Glomerular endothelial cell (primary cell): ENCODE measurements at regions not wholly inside any gene's neighbourhood (a gene's known extent, or its start where the extent isn't known, plus 50 kb on each side); places are given as distances from the start of the nearest gene placed in this dataset.

Experiments used
- DNase-seq: peaks from one replicate; pipeline ENCODE4 v3.0.0-alpha.2; 2011; ENCODE audit warnings: low read depth, low spot score; ENCODE audit errors: extremely low read depth

DNA sequence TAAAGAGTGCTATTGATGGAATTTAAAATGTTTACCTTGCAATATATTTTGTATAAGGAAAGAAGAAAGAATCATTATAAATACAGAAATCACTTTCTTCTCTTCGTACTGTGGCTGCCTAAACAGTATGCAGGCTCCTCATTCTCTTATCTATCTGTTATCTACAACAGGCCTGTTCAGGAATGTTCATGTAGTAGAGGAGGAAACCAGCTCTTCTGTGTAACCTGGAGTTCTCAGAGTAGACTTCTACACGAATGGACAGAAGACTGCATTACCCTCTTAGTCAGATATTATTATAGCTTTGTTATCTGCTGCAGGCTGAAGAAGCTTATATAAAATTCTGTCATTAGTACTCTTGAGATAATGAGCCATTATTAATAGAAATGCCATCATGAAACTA, 1225.9 kb upstream of the CNTN5 start:
- DNase-seq, result no peak

DNA sequence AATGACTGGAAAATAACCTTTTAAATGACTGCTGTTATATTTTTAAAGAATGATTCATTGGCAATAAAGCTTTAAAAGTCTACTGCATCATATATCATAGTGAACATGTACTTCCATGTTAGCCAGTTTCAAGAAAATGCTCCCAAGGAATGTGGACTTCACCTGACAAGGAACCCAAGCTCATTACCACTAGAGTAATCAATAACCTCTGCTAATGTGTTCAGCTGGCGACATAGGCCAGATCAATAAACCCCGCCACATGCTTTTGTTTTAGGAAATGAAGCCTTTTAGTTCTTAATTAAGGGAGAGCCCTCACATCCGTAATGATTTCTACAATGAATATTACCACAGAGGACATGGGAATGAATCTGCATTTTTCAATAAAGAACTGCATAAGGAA, 1219.9 kb upstream of the CNTN5 start:
- no peak for DNase-seq

DNA sequence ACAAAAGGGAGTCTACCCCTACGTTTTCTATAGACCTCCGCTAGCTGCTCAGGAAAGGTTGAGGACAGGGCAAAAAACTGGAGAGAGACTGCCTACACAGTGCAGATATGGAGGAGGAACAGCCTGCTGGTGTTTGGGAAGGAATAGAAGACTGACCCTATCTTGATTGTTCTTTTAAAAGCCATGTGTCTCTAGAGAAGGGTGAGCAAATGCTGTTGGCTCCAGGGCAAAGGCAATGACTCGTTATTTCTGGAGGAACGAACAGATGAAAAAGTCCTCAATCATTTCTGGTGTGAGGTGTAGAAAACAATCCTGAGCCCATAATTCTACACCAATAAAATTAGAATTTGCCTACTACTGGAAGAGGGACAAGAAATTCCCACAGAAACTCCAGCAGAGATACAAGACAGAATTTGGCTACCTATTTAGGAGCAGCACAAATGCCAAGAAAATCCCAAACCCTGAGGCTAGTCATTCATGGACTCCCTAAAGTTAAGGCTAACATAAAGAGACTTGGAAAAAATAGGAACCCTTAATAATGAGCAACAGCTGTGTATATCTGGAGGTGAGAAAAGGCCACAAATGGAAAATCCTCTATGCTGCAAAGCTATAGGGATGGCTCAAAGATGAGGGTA, 1206.3 kb upstream of the CNTN5 start:
- no peak for DNase-seq

DNA sequence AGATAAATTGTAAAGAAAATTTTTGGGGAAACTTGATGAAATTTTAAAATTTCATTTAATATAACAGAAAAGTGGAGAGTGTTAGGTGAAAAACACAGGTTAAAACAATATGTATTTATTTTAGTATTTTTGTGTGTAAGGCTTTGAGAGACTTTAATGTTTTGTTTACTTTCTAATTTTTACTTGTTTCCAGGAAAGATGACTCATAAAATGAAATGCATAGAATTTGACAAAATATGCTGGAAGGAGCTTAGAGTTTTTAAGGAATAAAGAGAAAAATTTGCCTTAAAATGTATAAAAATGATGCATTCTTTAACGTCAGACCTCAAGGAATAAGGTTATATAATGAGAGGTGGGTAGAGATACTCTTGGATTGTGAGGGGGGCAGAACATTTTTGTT, 1205.1 kb upstream of the CNTN5 start:
- peak; percentile 42 for DNase-seq

DNA sequence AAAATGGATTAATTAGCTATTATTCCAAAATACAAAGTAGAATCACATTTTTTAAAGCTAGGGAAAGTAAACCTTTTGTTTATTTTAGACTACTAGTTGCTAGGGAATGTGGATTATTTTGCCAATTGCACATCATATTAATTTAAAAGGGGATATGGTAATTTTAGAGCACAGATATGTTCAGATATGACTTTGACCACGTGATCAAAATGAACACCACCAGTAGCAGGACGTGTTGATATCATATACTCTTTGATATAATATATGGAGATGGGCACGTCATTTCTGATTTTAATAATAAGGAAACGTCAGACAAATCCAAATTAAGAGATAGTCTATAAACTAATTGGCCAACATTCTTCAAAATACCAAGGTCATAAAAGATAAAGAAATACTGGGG, 1188.3 kb upstream of the CNTN5 start:
- DNase-seq, result no peak

DNA sequence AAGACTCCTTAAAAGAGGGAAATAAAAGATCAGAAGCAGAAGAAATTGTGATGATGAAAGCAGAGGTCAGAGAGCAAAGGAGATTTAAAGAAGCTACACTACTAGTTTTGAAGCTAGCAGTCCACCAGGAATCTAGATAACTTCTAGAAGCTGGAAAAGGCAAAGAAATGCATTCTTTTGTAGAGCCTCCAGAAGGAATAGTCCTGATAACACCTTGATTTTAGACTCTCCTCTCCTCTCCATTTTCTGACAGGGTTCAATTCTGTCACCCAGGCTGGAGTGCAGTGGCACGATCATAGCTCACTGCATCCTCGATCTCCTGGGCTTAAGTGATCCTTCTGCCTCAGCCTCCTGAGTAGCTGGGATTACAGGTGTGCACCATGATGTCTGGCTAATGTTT, 1187.3 kb upstream of the CNTN5 start:
- no peak for DNase-seq

DNA sequence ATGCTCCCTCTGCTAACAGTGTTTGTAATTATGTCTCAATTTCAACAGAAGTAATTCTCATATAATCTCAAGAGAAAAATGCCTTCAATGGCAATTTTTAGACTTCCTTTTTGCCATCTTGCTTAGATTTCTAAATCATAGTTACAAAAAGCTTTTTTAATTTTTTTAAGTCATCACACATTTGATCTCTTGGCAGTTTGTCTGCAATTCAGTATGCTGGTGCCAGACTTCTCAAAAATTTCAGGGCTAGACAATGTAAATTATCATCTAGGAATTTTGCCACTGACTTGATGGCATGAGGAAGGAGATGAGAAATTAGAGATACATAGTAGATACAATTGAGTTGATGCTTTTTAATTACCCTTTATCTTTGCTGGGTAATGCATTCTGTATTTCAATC, 1176.7 kb upstream of the CNTN5 start:
- no peak for DNase-seq

DNA sequence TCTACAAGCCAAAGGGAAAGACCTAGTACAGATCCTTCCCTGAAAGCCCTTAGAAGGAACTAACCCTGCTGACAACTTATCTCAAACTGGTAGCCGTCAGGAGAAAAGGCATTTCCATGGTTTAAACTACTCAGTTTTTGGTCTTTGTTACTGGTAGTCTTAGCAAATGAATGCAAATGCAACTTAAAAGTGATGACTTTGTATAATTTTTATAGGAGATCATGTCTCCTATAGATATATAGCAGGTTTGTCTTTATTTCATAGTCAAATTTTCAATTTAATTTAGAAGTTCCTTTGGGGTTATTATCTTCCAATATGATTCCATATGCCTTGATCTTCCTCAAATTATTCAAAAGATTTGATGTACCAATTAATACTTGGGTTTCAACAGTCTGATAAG, 1173.0 kb upstream of the CNTN5 start:
- DNase-seq, result no peak

DNA sequence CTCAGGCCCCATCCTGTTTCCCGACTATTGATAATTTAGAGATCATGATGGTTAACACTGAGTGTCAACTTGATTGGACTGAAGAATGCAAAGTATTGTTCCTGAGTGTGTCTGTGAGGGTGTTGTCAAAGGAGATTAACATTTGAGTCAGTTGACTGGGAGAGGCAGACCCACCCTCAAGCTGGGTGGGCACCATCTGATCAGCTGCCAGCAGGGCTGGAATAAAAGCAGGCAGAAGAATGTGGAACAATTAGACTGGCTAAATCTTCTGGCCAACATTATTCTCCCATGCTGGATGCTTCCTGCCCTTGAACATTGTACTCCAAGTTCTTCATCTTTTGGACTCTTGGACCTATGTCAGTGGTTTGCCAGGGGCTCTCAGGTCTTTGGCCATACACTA, 1170.0 kb upstream of the CNTN5 start:
- DNase-seq, result no peak

DNA sequence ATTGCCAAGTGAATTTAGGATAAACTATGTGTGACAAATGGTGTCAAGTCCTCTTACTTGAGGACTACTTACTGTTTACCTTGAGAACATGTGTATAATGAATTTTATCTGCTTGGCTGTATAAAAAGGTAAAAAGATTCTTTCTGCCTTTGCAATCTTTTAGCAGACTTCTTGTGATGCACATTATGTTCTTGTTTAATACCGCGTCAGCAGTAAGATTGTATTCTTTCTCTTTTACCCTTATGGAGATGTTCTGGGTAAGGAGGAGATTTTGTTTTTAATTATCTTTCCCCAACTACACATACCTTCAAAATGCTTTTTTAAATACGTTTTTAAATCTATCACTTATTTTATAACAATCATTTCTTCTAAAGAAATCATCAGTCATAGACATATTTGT, 1166.4 kb upstream of the CNTN5 start:
- DNase-seq, result no peak

DNA sequence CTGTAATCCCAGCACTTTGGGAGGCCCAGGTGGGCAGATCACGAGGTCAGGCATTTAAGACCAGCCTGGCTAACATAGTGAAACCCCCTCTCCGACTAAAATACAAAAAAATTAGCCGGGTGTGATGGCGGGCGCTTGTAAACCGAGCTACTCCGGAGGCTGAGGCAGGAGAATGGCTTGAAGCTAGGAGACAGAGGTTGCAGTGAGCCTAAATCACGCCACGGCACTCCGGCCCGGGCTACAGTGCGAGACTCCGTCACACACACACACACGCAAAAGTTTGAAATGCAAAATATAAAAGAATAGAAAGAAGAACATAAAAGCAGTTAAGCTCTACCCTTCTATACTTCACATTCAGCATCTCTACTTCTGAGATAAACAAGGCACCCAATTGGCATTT, 1165.9 kb upstream of the CNTN5 start:
- DNase-seq, result no peak

DNA sequence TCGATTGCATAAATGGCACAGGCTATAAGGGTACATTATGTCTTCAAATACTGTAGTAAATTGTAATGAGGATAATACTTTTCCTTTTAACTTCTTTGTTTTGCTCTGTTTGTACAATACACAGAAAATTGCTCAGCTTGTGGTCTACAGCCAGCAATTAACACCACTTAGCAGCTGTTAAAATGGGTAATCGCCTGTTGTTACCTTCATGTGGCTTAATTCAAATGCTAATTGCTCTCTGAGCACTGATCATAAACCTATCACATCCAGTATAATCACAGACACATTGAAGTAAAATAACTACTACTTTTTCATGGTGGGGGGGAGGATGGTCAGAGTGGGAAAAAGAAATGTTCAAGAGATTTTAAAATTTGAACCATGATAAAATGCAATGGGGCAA, 1164.1 kb upstream of the CNTN5 start:
- DNase-seq, result no peak

DNA sequence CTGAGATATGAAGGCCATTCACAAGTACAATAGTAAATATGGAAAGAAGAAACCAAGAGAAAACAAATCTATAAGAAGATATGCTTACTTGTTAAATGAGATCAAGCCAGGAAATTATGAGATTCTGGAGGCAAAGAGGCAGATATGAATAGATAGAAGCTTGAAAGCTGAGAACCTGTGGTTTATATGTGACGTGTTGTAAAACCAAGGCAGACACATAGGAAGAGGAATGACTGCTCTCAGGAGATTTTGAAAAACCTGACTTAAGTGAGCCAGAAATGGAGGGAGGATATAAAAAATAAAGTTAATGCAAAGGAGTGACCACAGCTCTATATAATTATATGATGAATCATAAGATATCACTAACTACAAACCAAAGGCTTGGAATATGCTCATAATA, 1160.5 kb upstream of the CNTN5 start:
- no peak for DNase-seq

DNA sequence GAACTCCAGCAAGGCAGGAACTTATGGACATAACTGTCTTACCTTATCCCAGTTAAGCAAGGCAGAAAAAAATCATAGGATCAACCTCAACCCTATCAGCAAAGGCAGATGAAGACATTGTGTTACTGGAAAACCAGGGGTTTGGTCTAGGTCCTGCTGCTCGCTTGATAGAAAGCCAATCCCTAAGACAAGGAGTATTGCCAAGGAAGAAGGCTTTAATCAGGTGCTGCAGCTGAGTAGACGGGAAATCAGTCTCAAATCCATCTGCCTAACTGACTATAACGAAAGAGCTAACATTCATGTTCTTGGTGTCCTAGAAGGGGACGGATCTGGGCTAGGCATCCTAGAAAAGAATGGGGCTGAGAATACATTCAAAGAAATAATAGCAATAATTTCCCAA, 1158.7 kb upstream of the CNTN5 start:
- DNase-seq, result no peak

DNA sequence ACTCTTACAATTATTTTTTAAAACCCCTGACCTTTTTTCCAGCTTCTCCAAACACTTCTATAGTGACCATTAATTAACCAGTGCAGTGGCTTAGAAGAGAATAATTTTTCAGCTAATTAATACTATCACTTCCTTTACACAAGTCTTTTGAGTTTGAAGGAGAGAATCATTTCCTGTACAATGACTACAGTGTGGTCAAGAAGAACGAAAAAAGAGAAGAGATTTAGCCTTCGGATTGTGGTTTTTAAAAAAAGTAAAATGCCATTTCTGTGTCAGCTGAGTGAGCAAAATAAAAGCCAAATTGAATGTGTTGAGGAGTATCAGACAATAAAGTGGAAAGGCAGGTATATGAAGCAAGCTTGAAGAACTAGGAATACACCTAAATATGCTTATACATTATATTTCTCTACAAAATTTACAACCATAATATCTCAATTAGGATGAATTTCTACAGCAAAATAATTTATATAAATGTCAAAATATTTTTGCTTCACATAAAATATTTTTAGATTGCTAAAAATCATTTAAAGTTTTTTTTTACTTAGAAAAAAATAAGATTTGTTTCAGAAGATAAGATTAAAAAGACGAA, 1155.2 kb upstream of the CNTN5 start:
- DNase-seq, result no peak

DNA sequence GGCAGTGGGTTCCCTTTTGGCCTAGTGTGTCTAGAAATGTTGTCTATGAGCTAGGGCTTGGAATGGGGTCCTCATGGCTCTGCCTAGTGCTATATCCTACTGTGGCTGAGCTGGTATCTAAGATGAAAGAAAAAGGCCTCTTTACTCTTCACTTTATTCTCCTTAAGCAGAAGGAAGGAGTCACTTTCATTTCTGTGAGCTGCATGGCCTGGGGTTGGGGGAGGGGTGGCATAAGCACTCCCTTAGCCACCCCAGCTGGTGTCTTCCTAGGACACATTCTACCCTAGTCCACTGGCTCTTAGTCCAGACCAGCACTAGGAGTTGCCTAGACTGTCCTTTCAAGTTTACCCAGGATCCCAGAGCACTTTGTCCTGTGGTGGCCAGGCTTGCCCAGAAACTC, 1148.9 kb upstream of the CNTN5 start:
- DNase-seq, result no peak

DNA sequence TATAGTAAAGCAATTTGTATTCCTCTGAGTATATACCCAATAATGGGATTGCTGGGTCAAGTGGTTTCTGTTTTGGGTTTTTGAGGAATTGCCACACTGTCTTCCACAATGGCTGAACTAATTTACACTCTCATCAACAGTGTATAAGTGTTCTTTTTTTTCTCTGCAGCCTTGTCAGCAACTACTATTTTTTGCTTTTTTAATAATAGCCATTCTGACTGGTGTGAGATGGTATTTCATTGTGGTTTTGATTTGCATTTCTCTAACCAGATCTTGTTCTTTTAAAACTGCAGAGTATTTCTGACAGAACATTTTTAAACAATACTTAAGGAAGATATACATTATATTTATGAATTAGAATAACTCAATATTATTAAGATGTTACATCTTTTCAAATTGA, 1140.5 kb upstream of the CNTN5 start:
- no peak for DNase-seq

DNA sequence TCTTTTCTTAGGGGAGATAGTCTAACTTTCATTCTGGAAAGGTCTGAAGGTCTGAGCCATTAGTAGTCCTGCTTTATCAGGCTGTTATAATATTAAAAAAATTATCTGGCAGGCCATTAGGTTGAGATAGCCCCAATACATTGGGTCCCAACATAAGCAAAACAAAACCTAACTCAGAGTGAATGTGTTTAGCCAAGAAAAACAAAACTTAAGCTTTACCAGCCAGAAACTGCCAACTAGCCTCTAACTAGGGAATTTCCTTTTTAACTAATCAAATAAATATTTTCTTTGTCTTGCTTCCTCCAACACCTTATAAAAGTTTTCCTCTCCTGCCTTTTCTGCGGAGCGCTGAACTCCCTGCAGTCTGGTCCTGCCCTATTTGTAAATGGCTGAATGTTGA, 1137.7 kb upstream of the CNTN5 start:
- peak; percentile 44 for DNase-seq

DNA sequence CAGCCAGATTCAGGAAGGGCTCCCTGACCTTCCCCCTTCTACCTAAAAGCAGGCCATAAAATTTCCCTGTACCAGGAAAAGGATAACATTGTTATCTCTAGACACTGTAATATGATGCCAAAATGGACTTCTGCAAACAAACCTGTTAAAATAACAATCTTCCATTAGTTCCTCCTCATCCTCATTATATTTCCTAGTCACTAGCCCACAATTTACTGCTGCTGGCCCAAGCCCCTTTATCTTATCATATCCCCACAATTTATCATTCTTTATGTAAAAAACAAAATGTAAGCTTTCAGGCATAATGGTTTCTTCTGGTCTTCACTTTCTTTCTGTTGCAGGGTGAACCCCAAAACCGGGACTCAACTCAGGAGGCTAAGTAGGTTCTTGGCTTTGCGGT, 1132.1 kb upstream of the CNTN5 start:
- no peak for DNase-seq

DNA sequence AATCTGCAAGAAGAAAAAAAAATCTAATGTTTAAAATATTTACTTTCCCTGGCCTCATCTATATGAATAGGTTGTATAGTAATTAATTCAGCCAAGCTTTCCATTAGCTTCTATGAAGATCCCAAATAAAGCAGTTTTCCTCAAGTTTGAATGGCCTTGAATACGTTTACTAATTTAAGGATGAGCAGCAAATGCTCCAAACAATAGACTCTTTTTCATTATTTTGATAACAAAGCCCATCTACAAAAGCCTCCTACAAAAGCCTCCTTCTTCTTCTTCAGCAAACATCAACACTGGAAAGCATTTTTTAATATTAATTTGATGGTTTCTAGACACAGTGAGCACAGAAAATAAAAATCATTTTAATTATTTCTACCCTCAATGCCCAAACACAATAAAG, 1130.3 kb upstream of the CNTN5 start:
- DNase-seq, result no peak

DNA sequence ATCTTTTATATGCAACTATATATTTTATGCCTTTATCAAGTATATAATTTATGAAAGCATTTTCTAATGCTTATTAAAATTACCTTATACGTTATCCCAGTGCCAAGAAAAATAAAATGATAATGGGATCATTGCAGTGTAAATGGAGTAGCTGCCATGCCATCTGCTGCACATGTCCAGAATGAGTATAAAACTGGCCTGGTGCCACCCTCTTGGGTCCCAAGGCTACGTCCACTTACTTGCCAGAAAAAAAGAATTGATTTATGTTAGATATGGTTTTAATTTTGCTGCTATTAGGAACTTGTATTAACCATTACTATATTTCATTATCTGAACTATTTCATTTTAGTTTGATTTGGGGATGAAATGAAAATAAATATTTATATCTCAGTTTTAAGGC, 1127.1 kb upstream of the CNTN5 start:
- DNase-seq, result no peak

DNA sequence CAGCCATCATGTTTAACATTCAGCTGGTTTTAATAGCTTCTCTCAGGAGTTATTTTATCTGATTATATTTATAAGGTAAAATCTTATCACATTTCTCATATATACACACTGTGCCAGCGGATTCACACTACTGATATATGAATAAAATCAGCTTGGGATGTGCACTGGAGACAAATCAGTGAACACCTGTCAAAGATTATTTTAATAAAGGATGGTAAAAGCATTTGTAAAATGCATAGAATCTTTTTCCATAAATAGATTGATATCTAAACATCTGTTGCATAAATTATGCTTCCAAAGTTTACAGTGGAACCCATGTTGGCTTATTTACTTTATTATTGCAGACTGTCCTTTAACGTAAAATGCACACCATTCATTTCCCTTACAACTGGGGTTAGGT, 1125.8 kb upstream of the CNTN5 start:
- DNase-seq, result no peak

DNA sequence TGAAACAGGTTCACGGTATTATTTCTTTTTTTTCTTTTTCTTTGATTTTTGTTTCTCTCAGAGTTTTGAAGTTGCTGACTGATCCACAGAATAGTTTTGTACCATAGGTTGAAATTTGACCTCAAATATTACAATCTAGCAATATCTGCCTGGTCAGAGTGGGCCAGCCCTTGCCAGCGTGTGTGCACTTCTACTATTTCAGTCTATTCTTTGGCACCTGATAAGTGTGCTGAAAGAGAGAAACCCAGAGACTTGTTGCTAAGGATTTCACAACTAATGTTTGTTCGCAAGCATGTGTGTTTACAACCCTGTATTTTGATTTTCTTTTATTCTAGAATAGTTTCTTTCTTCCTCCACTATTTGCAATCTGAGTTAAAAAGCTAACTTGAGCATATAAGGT, 1125.2 kb upstream of the CNTN5 start:
- DNase-seq, result no peak
